ENCODE measurements at regions not wholly inside any gene's neighbourhood (a gene's known extent, or its start where the extent isn't known, plus 50 kb on each side); places are given as distances from the start of the nearest gene placed in this dataset.

- TF ChIP-seq POLR2AphosphoS5 (IDR thresholded peaks at IDR 0.05; ENCODE audit: low read depth) (no peak), CTCF (conservative IDR thresholded peaks at IDR 0.05; ENCODE audit: low read depth in 2 of 2) (no peak), REST (IDR thresholded peaks at IDR 0.05; ENCODE audit: unreplicated experiment) (no peak), EZH2 (IDR thresholded peaks at IDR 0.05; ENCODE audit: low read depth, unreplicated experiment) (no peak), JUNB (IDR thresholded peaks at IDR 0.05; ENCODE audit: unreplicated experiment) (no peak), ETS1 (IDR thresholded peaks at IDR 0.05) (no peak), CREB1 (CRISPR knock-in tag; IDR thresholded peaks at IDR 0.05; ENCODE audit: low read depth) (no peak), EZH2phosphoT487 (IDR thresholded peaks at IDR 0.05; ENCODE audit: unreplicated experiment) (no peak)
These were observed 241.5 kb downstream of the WDR11 start for GRCh38 chr10:121092720-121093095.

All from GM23338 (cell line).